Activated CD4-positive, alpha-beta T cell treated with anti-CD3 and anti-CD28 coated beads, Interleukin-2, amount 50 U/mL, for 16 hours (primary cell): ENCODE measurements at regions not wholly inside any gene's neighbourhood (a gene's known extent, or its start where the extent isn't known, plus 50 kb on each side); places are given as distances from the start of the nearest gene placed in this dataset.

ENCODE experiments used
- DNase-seq: peaks from one replicate; pipeline ENCODE4 v3.0.0-alpha.2; 2020

DNA sequence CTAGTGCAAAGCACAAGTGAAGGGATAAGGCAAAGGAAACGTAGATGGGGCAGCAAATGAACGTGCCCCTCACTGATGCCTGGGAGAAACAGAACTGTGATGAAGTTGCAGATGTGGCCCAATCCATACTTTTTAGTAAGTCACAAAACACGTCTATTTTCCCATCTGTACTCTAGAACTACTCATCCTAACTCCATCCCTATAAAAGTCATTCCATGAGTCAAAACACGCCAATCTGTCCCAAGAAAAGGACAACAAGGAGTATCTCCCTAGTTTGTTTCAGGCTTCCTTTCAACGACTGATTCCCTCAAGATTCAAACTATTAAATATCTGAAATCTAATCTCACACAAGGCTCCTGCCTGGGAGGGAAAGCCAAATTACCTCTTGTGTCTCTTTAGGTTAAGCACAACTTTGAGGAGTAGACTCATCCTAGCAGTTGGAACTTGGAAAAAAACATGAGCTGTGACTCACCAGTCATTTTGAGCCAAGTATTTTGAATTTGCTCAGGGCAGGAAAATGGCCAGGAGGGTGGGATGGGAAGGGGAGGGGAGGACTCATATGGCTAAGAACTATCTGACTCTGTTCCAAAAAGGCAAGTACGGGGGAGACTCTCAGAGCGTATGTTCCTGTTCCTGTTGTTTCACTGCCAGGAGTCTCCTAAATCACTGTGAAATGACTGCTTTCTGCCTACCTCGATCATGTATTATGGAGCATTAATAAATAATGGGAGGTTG is 214.5 kb upstream of the CAMK1G start:
- DNase-seq: no peak

DNA sequence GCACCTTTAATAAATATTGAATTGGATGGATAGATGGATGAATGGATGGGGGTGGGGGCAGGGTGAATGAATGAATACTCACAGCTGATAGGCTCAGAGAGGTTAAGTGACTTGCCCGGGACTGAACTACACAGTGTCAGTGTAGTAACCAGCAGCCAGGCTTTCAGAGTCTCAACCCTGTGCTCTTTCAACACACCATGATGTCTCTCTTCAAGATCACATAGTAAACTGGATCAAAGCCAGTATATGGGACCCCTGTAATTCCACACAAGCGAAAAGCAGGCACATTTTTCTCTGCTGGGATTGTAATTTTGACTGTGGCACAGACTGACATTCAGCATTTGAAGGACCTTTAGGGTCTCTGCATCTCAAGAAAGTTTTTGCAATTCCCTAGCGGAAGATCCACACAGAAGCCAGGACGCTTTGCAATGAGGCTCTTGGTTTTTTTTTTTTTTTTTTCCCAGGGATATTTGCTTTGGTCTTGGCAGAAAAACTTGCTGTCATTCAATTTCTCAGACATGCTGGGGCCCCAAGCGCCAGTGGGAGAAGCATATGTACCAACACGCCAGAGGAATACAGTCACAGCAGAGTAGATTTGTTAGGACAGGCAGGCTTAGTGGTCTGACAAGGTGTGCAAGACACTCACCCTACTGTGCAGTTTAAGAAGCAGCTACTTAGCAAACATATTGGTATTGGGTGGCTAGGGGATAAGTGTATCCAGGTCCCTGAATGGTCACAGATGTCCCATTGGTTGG is 213.1 kb upstream of the CAMK1G start:
- DNase-seq: no peak

DNA sequence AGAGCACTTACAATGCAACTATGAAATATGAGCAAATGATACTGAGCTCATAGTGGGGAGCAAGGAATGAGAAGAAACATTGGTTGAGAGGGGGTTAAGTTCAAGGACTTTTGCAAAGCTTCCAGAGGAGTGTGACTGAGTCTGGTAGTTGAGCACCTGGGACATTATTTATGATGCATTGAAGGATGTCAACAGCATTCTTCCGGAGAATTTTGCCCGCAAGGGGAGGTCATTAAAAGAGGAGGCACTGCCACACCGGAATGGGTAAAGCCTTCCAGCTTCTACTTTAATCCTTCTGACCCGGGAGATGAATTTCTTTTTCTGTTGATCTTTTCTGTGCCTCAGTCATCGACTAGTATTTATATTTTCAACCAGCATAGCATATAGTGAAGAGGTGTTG is 208.4 kb upstream of the CAMK1G start:
- no peak for DNase-seq

DNA sequence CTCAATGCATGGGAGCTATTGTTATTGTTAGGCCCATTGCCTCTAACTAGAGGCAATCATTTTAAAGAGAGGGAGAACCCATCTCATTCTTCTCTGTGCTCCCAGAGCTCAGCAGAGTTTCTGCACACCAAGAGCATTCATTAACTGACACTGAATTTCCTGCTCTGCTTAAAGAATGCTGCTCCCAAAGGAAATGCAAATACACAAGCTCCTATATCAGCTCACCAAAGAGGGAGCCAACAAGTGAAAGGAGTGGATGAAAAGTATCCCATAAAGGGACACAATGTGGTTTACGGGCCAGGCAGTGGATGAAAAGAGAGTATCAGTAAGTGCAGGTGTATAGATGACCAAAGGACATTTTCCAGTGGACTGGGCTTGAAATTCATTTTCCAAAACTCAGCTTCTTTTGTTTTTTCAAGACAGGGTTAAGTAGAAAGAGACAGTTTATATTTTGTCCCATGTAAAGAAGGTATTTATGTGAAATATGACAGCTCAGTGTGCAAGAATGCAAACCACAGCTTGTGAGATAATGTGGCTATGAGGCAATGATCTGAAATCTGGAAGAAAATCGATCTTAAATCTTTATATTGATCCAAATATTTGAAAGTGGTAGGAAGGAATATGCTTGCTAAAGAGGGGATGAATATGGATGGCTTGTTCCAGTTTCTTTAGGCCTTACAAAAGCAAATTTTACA is 207.7 kb upstream of the CAMK1G start:
- DNase-seq: no peak

DNA sequence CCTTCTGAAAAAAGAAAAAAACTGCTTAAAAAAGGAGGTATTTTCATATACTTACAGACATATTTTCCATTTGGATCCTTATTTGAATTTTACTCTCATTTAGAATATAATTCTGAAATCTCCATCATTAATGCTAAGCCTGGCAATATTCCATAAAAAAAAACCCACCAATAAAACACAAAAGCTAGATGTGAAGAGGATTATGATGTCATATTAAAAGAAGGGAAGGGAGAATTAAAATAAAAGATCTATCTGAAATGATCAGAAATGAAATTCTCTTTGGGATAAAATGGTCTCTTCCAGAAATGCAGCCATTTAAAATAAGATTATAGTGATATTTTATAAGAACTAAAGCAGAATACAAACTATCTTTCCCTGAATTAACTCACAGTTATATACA is 206.7 kb upstream of the CAMK1G start:
- no peak for DNase-seq

DNA sequence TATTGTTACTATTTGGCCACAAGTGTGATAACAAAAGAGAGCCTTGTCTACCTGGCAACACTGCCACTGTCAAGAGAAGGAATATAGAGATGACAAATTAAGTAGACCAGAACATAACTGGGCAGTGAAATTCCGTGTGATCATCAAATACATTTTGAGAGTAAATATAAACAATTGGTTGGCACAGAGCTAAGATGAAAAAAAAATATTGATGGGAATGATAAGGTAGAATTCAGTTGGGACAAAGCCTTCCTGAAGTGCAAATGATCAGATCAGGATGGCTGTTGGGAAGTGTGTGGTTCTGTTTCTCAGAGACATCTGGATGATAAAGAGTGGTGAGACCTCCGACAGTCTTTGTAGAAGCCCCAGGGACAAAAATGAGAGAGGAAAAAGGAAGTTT is 205.5 kb upstream of the CAMK1G start:
- no peak for DNase-seq

DNA sequence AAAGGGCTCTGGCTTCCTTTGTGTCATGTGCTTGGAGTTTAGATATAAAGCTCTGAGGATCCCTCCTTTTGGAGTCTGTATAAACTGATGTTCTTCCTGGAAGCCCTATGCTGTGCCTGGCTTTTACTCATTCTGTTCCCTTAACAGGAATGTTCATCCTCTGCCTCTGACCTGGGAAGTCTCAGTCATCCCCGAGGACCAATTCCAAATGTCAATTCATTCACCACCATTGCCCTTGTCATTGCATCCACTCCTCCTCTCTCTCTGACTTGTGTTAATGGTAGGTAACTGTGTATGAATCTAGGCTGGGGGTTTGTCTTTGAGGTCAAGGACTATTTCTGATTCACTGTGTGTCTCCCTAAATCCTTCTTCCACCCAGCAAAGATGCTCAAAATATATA is 204.2 kb upstream of the CAMK1G start:
- no peak for DNase-seq

DNA sequence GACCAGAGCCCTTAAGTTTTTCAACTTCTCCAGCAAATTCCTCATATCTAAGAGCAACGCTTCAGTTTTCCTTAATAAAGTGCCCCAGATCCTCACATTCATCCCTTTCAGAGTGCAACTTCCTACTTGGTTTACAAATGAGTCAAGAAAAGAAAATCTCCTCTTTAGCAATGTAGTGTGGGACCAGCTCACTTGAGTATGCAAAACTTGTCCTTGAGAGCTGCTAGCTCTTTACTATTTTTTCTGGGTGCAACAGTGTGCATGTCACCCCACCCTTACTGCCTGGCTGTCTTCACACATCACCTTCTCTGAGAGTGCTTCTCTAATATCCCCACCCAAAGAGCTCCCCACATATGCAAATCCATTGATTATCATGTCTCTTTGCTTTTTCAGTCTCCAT is 203.1 kb upstream of the CAMK1G start:
- DNase-seq: no peak

DNA sequence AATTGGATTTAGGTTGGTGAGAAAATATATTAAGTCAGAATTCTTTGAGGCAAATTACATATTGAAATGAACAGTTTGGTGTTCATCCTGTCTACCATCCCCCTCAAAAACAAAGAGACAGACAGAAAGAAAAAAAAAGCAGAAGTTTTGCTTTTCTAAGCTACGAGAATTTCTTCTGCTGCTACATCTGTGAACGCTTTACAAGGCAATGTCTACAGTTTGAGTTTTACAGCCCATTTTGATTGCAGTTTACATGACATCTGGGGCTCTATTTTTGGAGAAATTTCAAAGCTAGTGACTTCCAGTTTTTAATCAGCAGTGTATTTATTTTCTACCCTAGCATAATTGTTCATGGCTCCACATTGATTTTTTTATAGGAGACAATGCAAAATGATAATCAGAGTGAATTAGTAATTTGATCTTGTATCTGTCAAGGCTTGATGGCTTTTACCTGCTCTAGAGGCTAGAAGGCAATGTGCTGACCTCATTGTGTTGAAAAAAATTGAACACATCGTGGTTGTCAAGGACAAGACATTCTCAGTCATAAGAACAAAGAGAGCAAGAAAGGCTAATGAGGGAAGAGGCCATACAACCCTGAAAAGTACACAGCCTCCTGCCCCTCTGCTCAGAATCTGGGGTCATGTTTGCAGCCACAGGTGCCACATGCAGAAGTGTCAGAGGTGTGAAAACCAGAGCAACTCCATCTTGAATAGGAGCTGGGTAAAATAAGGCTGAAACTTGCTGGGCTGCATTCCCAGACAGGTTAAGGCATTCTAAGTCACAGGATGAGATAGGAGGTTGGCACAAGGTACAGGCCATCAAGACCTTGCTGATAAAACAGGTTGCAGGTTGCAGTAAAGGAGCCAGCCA is 201.0 kb upstream of the CAMK1G start:
- DNase-seq: no peak

DNA sequence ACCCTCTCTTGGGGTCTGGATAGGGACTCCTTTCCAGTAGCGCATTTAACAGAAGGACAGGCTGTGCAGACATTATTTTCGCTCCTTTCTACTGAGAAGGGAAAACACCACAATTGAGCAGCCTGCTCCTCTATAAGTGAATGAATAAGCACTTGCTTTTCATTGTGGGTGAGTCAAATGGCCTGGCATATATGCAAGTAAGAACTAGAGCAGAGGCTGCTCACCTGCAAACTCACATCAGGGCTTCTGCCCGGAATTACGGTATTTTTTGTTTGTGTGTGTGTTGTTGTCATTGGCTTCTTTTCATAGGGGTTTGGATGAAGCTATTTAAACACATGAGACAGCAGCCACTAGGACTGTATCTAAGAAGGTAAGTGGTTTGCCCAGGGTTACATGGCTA is 200.1 kb upstream of the CAMK1G start:
- no peak for DNase-seq

DNA sequence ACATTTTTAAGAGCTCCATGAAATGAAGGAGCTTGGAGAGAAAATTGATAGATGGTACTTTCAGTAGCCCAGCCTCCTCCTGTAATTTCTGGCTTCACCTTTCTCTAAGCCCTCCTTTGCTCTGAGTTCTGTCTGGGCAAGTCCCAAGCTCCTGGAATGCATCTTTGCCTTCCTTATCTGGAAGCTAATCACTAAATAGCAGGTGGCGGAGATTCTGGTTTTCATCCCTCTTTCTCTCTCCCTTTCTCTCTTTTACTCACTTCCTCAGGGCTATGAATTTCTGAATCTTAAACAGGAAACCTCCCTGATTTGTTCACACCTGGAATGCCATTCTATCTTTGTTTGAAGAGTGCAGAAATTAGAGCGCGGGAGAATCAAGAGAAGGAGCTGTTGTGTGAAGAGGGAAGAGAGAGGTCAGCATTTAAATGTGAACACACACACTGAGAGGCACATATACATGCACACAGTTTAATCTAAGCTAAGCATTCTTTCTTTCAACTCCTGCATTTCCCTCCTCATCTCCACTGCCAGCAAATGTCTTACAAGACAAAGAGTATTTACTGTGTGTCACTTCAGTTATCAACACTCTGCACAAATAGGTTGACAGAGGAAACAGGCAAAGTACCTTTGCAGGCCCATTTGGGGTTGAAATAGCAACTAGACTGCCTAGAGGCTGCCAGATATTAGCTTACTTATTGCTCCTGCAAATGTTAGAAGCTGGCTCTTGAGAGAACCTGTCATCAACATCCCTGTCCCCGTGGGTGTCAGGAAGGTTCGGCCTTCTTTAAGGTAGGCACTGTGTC is 199.4 kb upstream of the CAMK1G start:
- no peak for DNase-seq

DNA sequence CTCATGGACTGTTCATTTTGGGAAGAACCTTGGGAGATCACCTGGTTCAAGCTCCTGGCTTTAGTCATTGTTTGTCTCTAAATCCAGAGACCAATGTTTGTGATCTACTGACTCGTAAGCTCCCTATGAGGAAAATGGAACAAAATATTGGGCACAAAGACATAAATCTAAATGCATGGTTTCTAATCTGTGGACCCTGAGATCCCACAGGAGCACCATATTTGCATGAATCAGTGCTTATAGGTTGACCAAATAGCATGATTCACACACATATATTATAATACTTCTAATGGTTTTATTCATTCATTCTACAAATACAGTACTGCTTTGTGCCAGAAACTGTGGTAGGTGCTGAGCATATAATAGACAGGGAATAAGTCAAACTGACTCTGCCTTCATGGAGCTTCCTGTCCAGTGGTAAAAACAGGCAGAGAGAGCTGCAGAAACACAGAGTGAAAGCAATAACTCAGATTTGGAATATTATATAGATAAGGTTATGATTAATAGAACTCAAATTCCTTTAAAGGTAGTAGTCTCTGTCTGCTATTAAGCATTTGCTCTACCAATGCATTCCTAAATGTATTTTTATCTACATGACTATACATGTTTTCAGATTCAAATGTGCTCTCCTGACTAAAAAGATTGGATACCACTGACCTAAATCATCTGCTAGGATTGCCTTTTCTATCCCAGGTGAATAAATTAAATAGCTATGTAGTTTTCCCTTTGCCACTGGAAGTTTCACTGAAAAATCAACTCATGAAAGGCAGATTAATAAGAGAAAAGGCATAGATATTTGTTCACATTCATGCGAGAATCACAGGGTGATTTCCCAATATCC is 198.6 kb upstream of the CAMK1G start:
- no peak for DNase-seq

DNA sequence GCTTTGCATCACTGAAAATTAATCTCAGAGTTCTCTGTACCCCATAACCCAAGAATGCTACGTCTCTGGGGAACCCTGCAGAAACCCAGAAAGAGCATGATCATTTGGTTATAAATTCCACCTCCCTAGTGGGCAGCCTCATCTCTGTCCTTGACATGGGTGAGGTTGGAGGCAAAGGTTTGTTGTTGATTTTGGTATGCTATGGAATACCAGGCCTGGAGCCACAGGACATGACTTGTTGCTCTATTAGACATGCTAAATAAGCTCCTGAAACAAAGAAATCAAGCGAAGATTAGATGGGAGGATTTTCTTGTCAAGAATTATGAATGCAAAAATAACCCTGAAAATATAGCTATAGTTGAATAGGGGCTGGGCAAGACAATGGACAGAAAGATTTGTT is 197.4 kb upstream of the CAMK1G start:
- no peak for DNase-seq

DNA sequence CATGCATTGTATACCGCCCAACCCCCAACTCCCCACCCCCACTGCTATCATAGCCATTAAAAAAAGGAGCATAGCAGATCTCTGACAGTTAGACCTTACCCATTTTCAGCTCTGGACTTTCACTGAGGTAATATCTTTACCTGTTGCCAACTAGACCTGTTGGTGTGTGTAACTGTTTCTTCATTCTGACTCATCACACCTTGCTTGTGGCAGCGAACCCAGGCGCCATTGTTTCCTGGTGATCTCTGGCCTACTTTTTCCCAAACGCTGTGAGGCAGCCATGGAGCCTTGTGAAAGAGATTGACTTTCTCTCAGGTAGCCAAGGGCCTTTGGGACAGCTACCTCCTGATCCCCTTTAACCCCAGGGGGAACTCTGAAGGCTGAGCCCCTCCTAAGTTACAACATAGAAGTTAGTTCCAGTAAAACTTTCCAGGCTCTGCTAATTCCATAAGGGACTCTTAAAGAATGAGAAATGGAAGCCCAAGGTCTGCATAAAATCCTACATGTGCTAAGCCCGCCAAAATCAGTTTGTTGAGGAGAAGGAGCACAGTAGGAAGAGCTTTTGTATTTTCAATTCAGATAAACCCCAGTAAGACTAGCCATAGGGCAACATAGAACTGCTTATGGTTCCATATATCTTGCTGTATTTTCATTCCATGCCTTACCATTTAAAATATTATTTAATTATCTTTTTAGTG is 196.1 kb upstream of the CAMK1G start:
- no peak for DNase-seq

DNA sequence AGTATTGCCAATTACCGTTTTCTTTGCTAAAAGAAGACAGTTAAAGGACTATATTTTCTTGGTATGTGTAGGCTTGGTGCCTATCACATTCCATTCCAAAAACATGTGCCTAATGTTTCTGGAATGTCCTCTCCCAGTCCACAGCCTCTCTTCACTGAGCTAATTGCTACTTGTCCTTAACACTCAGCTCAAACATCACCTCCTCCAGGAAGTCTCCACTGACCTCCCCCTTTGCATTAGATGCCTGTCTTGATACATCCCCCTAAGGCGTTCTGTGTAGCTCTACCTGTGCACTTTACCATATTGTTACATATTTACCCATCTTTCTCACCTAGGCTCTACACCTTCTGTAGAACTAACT is 195.6 kb upstream of the CAMK1G start:
- DNase-seq: no peak

DNA sequence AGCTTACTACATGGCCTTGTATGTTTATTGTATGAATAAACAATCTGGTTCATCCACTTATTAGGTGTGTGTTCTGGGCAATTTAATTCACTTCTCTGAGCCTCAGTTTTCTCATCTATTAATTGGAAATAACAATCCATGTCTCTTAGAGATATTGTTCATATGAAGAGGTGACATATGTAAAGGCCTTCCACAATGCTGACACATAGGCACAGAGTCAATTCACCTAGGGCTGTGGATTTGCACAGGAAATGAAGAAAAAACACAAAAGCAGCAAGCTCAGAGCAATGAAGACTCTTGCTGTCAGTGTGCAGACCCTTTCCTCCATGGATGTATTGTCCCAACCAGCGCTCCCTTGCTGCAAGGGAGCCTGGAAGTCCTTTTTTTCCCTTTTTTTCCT is 195.2 kb upstream of the CAMK1G start:
- DNase-seq: no peak

DNA sequence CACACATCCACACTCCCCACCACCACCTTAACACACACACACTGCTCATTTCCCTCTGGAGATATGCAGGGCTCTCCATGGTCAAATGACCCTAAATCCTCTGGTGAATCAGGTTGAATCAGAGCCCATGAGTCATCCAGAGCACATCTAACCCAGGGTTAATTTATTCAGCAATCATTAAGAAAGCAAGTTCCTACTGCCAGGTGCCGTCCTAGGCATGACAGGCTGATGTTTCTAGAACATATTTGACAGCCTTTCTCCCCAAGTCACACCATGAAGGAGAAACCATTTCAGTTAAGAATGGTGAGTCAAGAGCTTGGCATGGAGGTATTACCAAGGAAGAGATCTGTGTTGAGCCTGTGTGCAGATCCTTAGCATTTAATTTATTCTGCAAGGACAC is 194.3 kb upstream of the CAMK1G start:
- DNase-seq: no peak

DNA sequence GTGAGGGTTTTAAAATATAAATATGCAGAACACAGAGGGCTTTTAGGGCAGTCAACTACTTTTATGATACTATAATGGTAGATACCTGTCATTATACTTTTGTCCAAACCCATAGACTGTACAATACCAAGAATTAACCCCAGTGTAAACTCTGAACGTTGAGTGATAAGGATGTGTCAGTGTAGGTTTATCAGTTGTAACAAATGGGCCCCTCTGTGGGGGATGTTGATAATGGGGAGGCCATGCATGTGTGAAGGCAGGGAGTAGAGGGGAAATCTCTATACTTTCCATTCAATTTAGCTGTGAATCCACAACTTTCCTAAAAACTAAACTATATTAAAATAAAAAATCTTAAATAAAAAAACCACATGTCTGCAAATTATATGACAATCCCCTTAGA is 193.5 kb upstream of the CAMK1G start:
- no peak for DNase-seq

DNA sequence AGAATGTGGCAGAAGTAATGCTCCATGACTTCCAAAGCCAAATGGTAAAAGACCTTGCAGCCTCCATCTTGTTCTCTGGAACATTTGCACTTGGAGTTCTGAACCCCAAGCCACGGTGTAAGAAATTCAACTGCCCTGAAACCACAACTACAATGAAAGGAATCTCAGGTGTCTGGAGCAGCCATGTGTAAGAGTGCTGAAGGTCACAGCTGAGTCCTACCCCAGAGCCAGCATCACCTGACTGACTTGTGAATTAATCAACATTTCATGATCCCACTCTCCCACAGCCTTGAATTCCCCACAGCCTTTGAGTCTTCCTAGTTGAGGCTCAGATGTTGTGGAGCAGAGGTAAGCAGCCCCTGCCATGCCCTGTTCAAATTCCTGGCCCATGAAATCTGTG is 192.8 kb upstream of the CAMK1G start:
- DNase-seq: no peak

DNA sequence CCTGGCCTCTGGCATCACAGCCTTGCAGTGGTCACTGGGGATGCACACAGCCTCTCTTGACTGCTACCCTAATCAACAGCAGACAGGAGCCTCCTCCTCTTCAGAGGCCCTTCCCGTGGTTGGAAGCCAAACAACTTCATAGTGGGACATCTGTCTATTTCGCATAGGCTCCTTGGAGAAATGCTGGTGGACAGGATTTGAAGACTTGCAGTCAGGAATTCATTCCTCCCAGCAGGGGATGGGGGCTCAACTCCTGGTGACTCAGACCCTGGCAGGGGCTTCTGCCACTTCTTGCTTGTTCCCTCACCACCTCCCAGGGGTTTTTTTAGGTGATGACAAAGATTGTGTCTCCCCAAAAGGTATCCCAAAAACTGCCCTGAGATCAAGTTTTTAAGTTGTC is 191.7 kb upstream of the CAMK1G start:
- no peak for DNase-seq

DNA sequence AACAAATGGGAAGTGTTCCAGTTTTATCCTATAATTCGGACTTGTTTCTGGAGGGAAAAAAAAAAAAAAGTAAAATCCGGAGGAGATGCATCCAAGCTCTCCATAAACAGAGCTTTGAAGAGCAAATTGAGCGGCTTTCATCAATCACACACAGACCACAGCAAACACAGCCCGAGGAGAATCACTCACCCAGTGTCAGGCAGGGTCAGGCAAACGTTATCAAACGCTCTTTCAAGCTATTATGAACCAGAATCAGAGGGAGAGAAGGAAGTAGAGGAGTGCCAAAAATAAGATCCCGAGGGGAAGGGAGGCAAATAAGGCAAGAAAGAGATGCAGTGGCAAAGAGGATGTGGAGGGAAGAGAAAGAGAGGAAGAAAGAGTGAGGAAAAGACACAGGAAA is 188.3 kb upstream of the CAMK1G start:
- DNase-seq: no peak
